Mesenchymal stem cell (in vitro differentiated cells and primary cell): ENCODE measurements at regions not wholly inside any gene's neighbourhood (a gene's known extent, or its start where the extent isn't known, plus 50 kb on each side); places are given as distances from the start of the nearest gene placed in this dataset.

Source experiments
- DNase-seq: peaks from one replicate; pipeline ENCODE4 v3.0.0-alpha.2; 2013
- H2AFZ ChIP-seq: one replicate; pipeline ENCODE4 v1.6.1; 2013; ENCODE audit warnings: low read depth, mild to moderate bottlenecking, control low read depth, inconsistent platforms, low read length, moderate library complexity
- H2AK5ac ChIP-seq: 2 replicates; pipeline ENCODE4 v1.6.1; 2013; ENCODE audit warnings: low read length, moderate library complexity, mild to moderate bottlenecking, inconsistent platforms; ENCODE audit not compliant: severe bottlenecking
- H2BK120ac ChIP-seq: one replicate; pipeline ENCODE4 v1.6.1; 2013; ENCODE audit warnings: low read depth, mild to moderate bottlenecking, inconsistent platforms, low read length, moderate library complexity
- H2BK12ac ChIP-seq, 2 experiments: one replicate each; pipeline ENCODE4 v1.6.1; 2013; ENCODE audit warnings: inconsistent platforms in 2 of 2, low read length in 2 of 2, mild to moderate bottlenecking in 2 of 2, moderate library complexity in 2 of 2, control low read depth in 1 of 2
- H2BK15ac ChIP-seq: one replicate; pipeline ENCODE4 v1.6.1; 2013; ENCODE audit warnings: mild to moderate bottlenecking, low read depth, inconsistent platforms; ENCODE audit not compliant: poor library complexity, severe bottlenecking
- H2BK5ac ChIP-seq: 2 replicates; pipeline ENCODE4 v1.6.1; 2013; ENCODE audit warnings: low read depth, mild to moderate bottlenecking, low read length, control low read depth, inconsistent platforms; ENCODE audit not compliant: poor library complexity, severe bottlenecking
- H3K14ac ChIP-seq, 2 experiments: one replicate each; pipeline ENCODE4 v1.6.1; 2013; ENCODE audit warnings: inconsistent platforms in 2 of 2, low read length in 2 of 2, control low read depth in 1 of 2, mild to moderate bottlenecking in 1 of 2, moderate library complexity in 1 of 2
- H3K18ac ChIP-seq, 2 experiments: one replicate each; pipeline ENCODE4 v1.6.1; 2013; ENCODE audit warnings: inconsistent platforms in 2 of 2, low read length in 2 of 2, control low read depth in 1 of 2, low read depth in 1 of 2, mild to moderate bottlenecking in 1 of 2
- H3K23ac ChIP-seq, 2 experiments: one replicate each; pipeline ENCODE4 v1.6.1; 2013; ENCODE audit warnings: inconsistent platforms in 2 of 2, low read length in 2 of 2, mild to moderate bottlenecking in 2 of 2, moderate library complexity in 2 of 2, control low read depth in 1 of 2
- H3K27ac ChIP-seq: 2 replicates; pipeline ENCODE4 v1.5.1; 2013; ENCODE audit warnings: mild to moderate bottlenecking, moderate library complexity, low read length, control low read depth, inconsistent platforms; ENCODE audit not compliant: poor library complexity, severe bottlenecking
- H3K27me3 ChIP-seq, 2 experiments: 2 replicates each; pipeline versions ENCODE4 v1.6.1 to v1.7.0; 2013; ENCODE audit warnings: low read length in 2 of 2, mild to moderate bottlenecking in 2 of 2, moderate library complexity in 2 of 2, control low read depth in 1 of 2, inconsistent platforms in 1 of 2; ENCODE audit not compliant: control insufficient read depth in 1 of 2, insufficient read depth in 1 of 2
- H3K36me3 ChIP-seq, 2 experiments: 2 replicates each; pipeline versions ENCODE4 v1.6.1 to v1.7.0; 2013; ENCODE audit warnings: low read length in 2 of 2, control low read depth in 1 of 2, inconsistent platforms in 1 of 2, low read depth in 1 of 2, mild to moderate bottlenecking in 1 of 2; ENCODE audit not compliant: insufficient read depth in 2 of 2, control insufficient read depth in 1 of 2
- H3K4ac ChIP-seq, 2 experiments: one replicate each; pipeline ENCODE4 v1.6.1; 2013; ENCODE audit warnings: inconsistent platforms in 2 of 2, low read length in 2 of 2, mild to moderate bottlenecking in 2 of 2, moderate library complexity in 2 of 2, control low read depth in 1 of 2, low read depth in 1 of 2
- H3K4me1 ChIP-seq: 2 replicates; pipeline ENCODE4 v1.6.1; 2013; ENCODE audit warnings: low read depth, low read length, control low read depth; ENCODE audit not compliant: control insufficient read depth, insufficient read depth
- H3K4me2 ChIP-seq: 2 replicates; pipeline ENCODE4 v1.6.1; 2013; ENCODE audit warnings: low read length, mild to moderate bottlenecking, inconsistent platforms; ENCODE audit not compliant: poor library complexity, severe bottlenecking
- H3K4me3 ChIP-seq, 2 experiments: 2 replicates each; pipeline versions ENCODE4 v1.5.1 to v1.7.0; 2013; ENCODE audit warnings: low read length in 2 of 2, mild to moderate bottlenecking in 2 of 2, control low read depth in 1 of 2, low read depth in 1 of 2; ENCODE audit not compliant: insufficient read depth in 1 of 2
- H3K79me1 ChIP-seq: replicated peaks from 2 replicates; pipeline ENCODE4 v1.6.1; 2013; ENCODE audit warnings: mild to moderate bottlenecking, control low read depth, low read length, inconsistent platforms; ENCODE audit not compliant: poor library complexity, severe bottlenecking
- H3K9ac ChIP-seq: 2 replicates; pipeline ENCODE4 v1.7.0; 2013; ENCODE audit warnings: mild to moderate bottlenecking, low read length, moderate library complexity
- H3K9me3 ChIP-seq: 2 replicates; pipeline ENCODE4 v1.7.0; 2013; ENCODE audit warnings: mild to moderate bottlenecking, low read length; ENCODE audit not compliant: control insufficient read depth
- H4K8ac ChIP-seq: one replicate; pipeline ENCODE4 v1.6.1; 2013; ENCODE audit warnings: inconsistent platforms, mild to moderate bottlenecking, low read length, moderate library complexity
- H4K91ac ChIP-seq: one replicate; pipeline ENCODE4 v1.6.1; 2013; ENCODE audit warnings: mild to moderate bottlenecking, low read length, inconsistent platforms
- WGBS: methylation state at CpG from one replicate; pipeline ENCODE4 v1.1.7; 2013; ENCODE audit warnings: mixed read lengths; 5-methylcytosine and 5-hydroxymethylcytosine counted together

DNA sequence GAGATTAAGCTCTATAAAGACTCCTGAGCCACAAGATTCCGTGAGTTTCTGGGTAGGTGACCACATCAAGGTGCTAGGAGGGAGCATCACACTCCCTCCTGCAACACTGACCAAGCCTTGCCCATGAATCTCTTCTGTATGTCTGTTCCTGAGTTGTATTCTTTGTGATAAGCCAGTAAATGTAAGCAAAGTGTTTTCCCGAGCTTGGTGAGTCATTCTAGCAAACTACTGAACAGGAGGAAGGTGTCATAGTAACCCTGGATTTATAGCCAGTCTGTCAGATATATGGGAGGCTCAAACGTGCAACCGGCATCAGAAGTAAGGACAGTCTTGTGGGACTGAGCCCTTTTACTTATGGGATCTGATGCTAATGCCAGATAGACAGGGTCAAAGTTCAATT is 346.1 kb upstream of the KYNU start:
- H3K27me3 ChIP-seq = no peaks in the 10 kb centered on the region
- H3K23ac ChIP-seq = no peak overlapping the region
- no peak overlapping the region for H3K4me3 ChIP-seq
- no peak overlapping the region for H4K91ac ChIP-seq
- DNase-seq = peak; percentile 91
- H4K8ac ChIP-seq = no peak overlapping the region
- peaks cover 9% of the 10 kb centered on the region for H3K9me3 ChIP-seq
- H2BK120ac ChIP-seq = no peak overlapping the region
- no peak overlapping the region for H3K4ac ChIP-seq
- no peak overlapping the region for H3K14ac ChIP-seq
- H2BK15ac ChIP-seq = no peak overlapping the region
- no peak overlapping the region for H3K9ac ChIP-seq
- no peak overlapping the region for H2AK5ac ChIP-seq
- no peaks in the 10 kb centered on the region for H3K4me1 ChIP-seq
- H2BK5ac ChIP-seq = no peak overlapping the region
- no peak overlapping the region for H2AFZ ChIP-seq
- no peaks in the 10 kb centered on the region for H3K79me1 ChIP-seq
- no peak overlapping the region for H3K27ac ChIP-seq
- no peak overlapping the region for H3K18ac ChIP-seq
- H2BK12ac ChIP-seq = no peak overlapping the region
- H3K36me3 ChIP-seq = no peaks in the 10 kb centered on the region
- H3K4me2 ChIP-seq = no peak overlapping the region
- 4% methylated on average over 4 of the region's 4 CpGs for WGBS

DNA sequence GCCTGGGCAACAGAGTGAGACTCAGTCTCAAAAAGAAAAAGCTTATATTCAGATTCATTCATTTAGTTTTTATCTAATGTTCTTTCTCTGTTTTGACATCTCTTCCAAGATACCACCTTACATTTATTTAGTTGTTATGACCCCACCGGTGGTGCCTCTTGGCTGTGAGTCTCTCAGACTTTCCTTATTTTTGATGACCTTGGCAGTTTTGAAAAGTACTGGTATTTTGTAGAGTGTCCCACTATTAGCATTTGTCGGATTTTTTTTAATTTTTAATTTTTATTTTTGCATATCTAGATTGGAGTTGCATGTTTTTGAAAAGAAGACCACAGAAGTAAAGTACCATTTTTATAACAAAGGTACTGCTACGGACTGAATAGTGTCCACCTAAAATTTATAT is 351.7 kb upstream of the KYNU start:
- Histone ChIP-seq H3K23ac (no peak overlapping the region), H4K91ac (no peak overlapping the region), H3K18ac (no peak overlapping the region), H3K27me3 (no peaks in the 10 kb centered on the region), H3K9ac (no peak overlapping the region), H4K8ac (no peak overlapping the region), H3K14ac (no peak overlapping the region), H3K9me3 (no peaks in the 10 kb centered on the region), H2AFZ (no peak overlapping the region), H2BK12ac (no peak overlapping the region), H3K4me3 (no peak overlapping the region), H2BK5ac (no peak overlapping the region), H2AK5ac (no peak overlapping the region), H2BK120ac (no peak overlapping the region), H2BK15ac (no peak overlapping the region), H3K4me2 (no peak overlapping the region), H3K27ac (no peak overlapping the region), H3K4me1 (no peaks in the 10 kb centered on the region), H3K4ac (no peak overlapping the region), H3K36me3 (no peaks in the 10 kb centered on the region), H3K79me1 (no peaks in the 10 kb centered on the region)
- WGBS = no CpG with 5 or more reads among the region's 3 CpGs
- no peak for DNase-seq

DNA sequence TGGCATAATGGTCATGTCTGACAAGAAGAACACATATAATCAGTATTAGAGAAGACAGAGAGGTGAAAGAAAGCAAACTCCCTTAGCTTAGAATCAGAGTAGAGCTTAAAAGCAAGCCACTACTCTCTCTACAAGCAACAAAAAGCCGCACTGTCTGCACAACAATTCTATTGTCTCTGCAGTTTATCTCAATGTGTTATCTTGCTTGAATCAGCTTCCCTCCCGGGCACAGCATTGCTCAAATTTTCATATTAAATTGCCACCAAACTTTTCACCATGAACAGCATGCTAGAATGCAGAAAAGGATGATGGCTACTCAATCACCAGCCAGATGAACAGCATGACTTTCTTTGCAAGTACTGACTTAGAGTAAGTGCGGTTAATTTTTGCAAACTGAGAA is 356.0 kb upstream of the KYNU start:
- Histone ChIP-seq H2BK15ac (no peak overlapping the region), H3K79me1 (no peaks in the 10 kb centered on the region), H3K27me3 (no peaks in the 10 kb centered on the region), H3K18ac (no peak overlapping the region), H2BK12ac (no peak overlapping the region), H4K8ac (no peak overlapping the region), H3K36me3 (no peaks in the 10 kb centered on the region), H3K27ac (no peak overlapping the region), H2BK5ac (no peak overlapping the region), H3K14ac (no peak overlapping the region), H2AFZ (no peak overlapping the region), H3K9me3 (no peaks in the 10 kb centered on the region), H3K4me3 (no peak overlapping the region), H3K4me1 (no peaks in the 10 kb centered on the region), H3K4me2 (no peak overlapping the region), H4K91ac (no peak overlapping the region), H3K23ac (no peak overlapping the region), H2BK120ac (no peak overlapping the region), H3K9ac (no peak overlapping the region), H3K4ac (no peak overlapping the region), H2AK5ac (no peak overlapping the region)
- DNase-seq = no peak
- 82% methylated on average over 2 of the region's 3 CpGs for WGBS

DNA sequence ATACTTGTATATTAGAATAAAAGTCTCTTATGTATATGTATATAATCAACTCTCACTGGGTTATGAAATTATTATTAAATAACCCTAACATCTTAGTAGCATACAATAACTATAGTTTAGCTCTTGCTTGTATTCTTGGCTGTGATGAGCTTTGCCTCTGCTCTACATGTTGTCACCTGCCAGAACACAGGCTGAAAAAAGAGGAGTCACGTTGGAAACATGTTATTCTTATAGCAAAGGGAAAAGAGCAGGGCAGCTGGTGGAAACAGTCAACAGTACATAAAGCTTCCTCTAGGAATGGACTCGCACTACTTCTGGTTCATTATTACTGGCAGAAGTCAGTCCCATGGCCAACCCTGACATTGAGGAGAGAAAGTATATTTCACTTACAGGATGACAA is 362.0 kb upstream of the KYNU start:
- Histone ChIP-seq H2BK5ac (no peak overlapping the region), H3K36me3 (no peaks in the 10 kb centered on the region), H3K4me3 (no peak overlapping the region), H2AK5ac (no peak overlapping the region), H3K4ac (no peak overlapping the region), H3K14ac (no peak overlapping the region), H2BK15ac (no peak overlapping the region), H3K27me3 (no peaks in the 10 kb centered on the region), H3K4me1 (no peaks in the 10 kb centered on the region), H3K9me3 (peaks cover 5% of the 10 kb centered on the region), H2AFZ (no peak overlapping the region), H3K27ac (no peak overlapping the region), H3K23ac (no peak overlapping the region), H4K91ac (no peak overlapping the region), H2BK12ac (no peak overlapping the region), H3K9ac (no peak overlapping the region), H4K8ac (no peak overlapping the region), H3K4me2 (no peak overlapping the region), H2BK120ac (no peak overlapping the region), H3K18ac (no peak overlapping the region), H3K79me1 (no peaks in the 10 kb centered on the region)
- no peak for DNase-seq
- WGBS = 80% methylated on average over 2 of the region's 2 CpGs
